ENCODE measurements at regions not wholly inside any gene's neighbourhood (a gene's known extent, or its start where the extent isn't known, plus 50 kb on each side); places are given as distances from the start of the nearest gene placed in this dataset.

DNA sequence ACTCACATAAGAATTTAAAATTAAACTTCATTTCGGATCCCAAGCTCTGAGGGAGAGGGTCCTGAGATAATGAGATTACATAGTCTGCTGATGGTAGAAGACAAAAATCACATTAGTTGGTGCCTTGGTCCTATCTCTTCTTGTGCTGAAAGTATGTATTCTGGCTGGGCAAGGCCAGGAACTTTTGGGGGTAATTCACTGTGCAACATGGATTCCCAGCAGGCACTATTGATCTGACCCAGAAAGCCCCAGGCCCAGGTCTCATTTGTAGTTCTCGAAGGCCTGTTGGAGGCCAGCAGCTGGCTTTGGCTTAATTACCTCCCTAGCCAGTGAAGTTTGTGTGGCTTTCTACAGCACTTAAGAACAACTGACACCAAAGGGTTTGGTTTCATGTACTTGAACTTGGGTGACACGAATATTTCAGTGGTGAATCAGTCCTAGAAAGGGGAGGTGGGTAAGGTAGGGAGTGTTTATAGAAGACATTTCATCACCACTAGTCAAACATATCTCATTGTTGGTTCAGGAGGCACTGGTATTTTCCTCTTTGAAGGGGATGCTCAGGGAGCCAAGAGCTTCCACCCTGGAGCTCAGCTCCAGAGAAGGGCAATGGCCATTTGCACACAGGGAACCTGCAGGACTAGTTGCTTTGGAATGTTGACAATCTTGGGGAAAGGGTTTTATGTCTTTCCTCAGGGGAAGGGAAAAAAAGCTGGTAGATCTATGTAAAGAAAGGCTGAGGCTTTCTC lies 217.8 kb downstream of the OSR1 start (continued):
- TF ChIP-seq CERS6 (CRISPR knock-in tag; IDR thresholded peaks at IDR 0.05) (no peak), HNF1B (CRISPR knock-in tag; IDR thresholded peaks at IDR 0.05) (peak; percentile 71; the same call in 1 of the 2 replicates), ATF1 (CRISPR knock-in tag; IDR thresholded peaks at IDR 0.05) (no peak), TAF1 (CRISPR knock-in tag; IDR thresholded peaks at IDR 0.05) (no peak), NFYB (CRISPR knock-in tag; IDR thresholded peaks at IDR 0.05) (no peak), ZNF788 (CRISPR knock-in tag; IDR thresholded peaks at IDR 0.05; ENCODE audit: borderline replicate concordance) (no peak), CREBL2 (CRISPR knock-in tag; IDR thresholded peaks at IDR 0.05; ENCODE audit: borderline replicate concordance) (no peak), NPAS2 (CRISPR knock-in tag; IDR thresholded peaks at IDR 0.05; ENCODE audit: borderline replicate concordance) (no peak), SIN3B (IDR thresholded peaks at IDR 0.05; ENCODE audit: low read length) (no peak), ZFP90 (CRISPR knock-in tag; IDR thresholded peaks at IDR 0.05; ENCODE audit: borderline replicate concordance) (no peak), PAWR (CRISPR knock-in tag; IDR thresholded peaks at IDR 0.05; ENCODE audit: borderline replicate concordance) (no peak), MAX (IDR thresholded peaks at IDR 0.05) (0 out of 2 replicates have a peak, but pooled peaks have one; percentile 24), ERF (CRISPR knock-in tag; IDR thresholded peaks at IDR 0.05) (peak; percentile 73), SUZ12 (IDR thresholded peaks at IDR 0.05; ENCODE audit: low read depth, low read length) (no peak), MBNL3 (CRISPR knock-in tag; conservative IDR thresholded peaks at IDR 0.05) (no peak), ZNF264 (CRISPR knock-in tag; IDR thresholded peaks at IDR 0.05) (peak; percentile 65; the same call in 1 of the 2 replicates), FOXM1 (CRISPR knock-in tag; IDR thresholded peaks at IDR 0.05) (no peak)
- TF ChIP-seq, protein P1, sequence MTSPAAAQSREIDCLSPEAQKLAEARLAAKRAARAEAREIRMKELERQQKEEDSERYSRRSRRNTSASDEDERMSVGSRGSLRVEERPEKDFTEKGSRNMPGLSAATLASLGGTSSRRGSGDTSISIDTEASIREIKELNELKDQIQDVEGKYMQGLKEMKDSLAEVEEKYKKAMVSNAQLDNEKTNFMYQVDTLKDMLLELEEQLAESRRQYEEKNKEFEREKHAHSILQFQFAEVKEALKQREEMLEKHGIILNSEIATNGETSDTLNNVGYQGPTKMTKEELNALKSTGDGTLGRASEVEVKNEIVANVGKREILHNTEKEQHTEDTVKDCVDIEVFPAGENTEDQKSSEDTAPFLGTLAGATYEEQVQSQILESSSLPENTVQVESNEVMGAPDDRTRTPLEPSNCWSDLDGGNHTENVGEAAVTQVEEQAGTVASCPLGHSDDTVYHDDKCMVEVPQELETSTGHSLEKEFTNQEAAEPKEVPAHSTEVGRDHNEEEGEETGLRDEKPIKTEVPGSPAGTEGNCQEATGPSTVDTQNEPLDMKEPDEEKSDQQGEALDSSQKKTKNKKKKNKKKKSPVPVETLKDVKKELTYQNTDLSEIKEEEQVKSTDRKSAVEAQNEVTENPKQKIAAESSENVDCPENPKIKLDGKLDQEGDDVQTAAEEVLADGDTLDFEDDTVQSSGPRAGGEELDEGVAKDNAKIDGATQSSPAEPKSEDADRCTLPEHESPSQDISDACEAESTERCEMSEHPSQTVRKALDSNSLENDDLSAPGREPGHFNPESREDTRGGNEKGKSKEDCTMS (CRISPR knock-in tag; conservative IDR thresholded peaks at IDR 0.05) = no peak
- TF ChIP-seq, protein P2, sequence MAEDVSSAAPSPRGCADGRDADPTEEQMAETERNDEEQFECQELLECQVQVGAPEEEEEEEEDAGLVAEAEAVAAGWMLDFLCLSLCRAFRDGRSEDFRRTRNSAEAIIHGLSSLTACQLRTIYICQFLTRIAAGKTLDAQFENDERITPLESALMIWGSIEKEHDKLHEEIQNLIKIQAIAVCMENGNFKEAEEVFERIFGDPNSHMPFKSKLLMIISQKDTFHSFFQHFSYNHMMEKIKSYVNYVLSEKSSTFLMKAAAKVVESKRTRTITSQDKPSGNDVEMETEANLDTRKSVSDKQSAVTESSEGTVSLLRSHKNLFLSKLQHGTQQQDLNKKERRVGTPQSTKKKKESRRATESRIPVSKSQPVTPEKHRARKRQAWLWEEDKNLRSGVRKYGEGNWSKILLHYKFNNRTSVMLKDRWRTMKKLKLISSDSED (CRISPR knock-in tag; IDR thresholded peaks at IDR 0.05) = no peak
- TF ChIP-seq, protein P3, sequence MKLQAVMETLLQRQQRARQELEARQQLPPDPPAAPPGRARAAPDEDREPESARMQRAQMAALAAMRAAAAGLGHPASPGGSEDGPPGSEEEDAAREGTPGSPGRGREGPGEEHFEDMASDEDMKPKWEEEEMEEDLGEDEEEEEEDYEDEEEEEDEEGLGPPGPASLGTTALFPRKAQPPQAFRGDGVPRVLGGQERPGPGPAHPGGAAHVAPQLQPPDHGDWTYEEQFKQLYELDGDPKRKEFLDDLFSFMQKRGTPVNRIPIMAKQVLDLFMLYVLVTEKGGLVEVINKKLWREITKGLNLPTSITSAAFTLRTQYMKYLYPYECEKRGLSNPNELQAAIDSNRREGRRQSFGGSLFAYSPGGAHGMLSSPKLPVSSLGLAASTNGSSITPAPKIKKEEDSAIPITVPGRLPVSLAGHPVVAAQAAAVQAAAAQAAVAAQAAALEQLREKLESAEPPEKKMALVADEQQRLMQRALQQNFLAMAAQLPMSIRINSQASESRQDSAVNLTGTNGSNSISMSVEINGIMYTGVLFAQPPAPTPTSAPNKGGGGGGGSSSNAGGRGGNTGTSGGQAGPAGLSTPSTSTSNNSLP (IDR thresholded peaks at IDR 0.05; ENCODE audit: low read depth, low read length) = 0 out of 2 replicates have a peak, but pooled peaks have one; percentile 39
- TF ChIP-seq, protein P4, sequence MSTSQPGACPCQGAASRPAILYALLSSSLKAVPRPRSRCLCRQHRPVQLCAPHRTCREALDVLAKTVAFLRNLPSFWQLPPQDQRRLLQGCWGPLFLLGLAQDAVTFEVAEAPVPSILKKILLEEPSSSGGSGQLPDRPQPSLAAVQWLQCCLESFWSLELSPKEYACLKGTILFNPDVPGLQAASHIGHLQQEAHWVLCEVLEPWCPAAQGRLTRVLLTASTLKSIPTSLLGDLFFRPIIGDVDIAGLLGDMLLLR (CRISPR knock-in tag; IDR thresholded peaks at IDR 0.05) = no peak
